VCaP (cell line): ENCODE measurements at regions not wholly inside any gene's neighbourhood (a gene's known extent, or its start where the extent isn't known, plus 50 kb on each side); places are given as distances from the start of the nearest gene placed in this dataset.

Experiments
- H3K27ac ChIP-seq: fragments of 450-650 bp; 2 replicates; pipeline ENCODE4 v1.5.1; 2017
- TF ChIP-seq, protein P1 (sequence below): fragments of 450-650 bp; conservative IDR thresholded peaks from 2 replicates; pipeline ENCODE4 v1.5.1; 2017; ENCODE audit warnings: mild to moderate bottlenecking, moderate library complexity

DNA sequence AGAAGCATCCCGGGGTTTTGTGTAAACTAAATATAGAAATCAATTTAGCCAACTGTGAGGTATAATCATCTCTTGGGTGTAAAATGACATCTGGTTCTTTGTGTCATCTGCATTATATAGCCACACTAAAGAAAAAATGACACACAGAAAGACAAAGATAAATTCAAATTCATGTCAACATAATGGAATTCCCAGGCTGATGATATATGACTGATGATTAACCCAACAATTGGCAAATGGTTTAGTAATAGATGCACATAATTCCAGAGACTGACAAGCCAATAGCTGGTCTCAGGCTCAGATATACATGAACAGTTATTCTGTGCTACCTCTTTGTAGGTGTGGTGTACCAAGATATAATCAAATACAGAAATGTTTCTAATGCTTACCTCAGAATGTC, 375.4 kb upstream of the PITX2 start:
- H3K27ac ChIP-seq = no peak overlapping the region
- TF ChIP-seq, protein P1, sequence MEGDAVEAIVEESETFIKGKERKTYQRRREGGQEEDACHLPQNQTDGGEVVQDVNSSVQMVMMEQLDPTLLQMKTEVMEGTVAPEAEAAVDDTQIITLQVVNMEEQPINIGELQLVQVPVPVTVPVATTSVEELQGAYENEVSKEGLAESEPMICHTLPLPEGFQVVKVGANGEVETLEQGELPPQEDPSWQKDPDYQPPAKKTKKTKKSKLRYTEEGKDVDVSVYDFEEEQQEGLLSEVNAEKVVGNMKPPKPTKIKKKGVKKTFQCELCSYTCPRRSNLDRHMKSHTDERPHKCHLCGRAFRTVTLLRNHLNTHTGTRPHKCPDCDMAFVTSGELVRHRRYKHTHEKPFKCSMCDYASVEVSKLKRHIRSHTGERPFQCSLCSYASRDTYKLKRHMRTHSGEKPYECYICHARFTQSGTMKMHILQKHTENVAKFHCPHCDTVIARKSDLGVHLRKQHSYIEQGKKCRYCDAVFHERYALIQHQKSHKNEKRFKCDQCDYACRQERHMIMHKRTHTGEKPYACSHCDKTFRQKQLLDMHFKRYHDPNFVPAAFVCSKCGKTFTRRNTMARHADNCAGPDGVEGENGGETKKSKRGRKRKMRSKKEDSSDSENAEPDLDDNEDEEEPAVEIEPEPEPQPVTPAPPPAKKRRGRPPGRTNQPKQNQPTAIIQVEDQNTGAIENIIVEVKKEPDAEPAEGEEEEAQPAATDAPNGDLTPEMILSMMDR = no peak

DNA sequence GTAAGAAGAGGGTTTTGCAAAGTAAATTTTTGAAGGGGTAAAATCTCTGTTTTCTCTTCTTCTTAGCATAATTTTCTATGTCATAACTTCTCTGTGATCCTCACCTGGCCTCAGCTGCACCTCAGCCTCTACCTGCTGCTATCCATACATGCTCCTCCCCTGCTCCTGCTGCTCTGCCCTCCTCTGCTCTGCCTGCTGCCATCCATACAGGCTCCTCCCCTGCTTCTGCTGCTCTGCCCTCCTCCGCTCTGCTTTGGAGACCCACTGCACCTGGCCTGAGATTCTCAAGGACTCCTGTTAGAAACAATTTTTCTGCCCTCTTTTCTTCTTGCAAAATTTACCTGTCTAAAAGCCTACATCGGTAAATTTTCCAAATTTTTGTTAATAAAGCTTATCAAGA, 388.6 kb upstream of the PITX2 start:
- TF ChIP-seq, protein P1 = no peak
- H3K27ac ChIP-seq = no peak overlapping the region

DNA sequence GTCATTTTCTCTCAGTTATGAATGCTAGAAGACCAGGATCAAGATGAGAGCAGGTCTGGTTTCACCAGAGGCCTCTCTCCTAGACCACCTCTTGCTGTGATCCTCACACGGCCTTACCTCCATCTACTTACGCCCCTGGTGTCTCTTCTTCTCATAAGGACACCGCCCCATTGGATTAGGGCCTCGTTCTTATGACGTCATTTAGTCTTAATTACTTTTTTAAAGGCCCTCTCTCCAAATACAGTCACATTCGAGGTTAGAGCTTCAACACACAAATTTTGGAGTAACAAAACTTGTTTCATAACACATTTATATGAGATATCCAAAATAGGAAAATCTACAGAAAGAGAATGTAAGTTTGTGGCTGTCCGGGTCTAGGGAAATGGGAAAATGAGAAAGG, 391.0 kb upstream of the PITX2 start:
- no peak overlapping the region for H3K27ac ChIP-seq
- TF ChIP-seq, protein P1 = no peak

DNA sequence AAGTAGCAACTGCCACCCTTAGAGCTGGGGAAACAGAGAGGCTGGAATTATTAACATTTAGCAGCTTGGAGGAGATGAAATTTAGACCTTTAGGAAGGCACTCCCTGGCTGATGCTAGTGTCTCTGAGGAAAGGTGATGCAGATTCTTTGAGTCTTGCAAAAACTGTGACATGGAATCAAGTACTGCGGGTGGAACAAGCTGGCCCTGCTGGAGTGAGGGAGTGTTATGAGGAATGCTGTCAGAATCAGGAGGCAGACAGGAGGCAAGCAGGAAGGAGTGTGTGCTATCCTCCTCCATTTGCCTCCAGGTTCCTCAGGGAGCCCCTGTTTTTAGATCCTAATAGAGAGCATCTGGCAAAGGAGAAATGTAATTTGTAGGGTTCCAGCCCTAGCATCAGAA, 391.7 kb upstream of the PITX2 start:
- TF ChIP-seq, protein P1 = no peak

DNA sequence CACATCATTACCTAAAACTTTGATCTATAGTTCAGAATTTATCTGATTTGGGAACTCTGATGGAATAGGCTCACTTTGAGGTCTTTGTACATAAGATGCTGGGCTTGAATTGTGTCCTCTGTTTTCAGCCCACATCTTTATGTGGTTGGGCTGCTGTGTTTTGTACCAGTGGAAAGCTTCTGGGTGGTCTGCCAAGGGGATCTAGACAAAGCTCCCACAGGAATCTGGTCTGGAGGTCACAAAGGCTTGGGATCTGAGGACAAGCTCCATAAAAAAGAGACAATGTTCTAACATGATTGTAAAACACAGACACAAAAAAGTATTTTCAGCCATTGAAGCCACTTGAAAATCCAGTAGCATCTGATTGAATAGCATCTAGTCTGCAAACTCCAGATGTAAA, 393.5 kb upstream of the PITX2 start:
- H3K27ac ChIP-seq = no peak overlapping the region
- TF ChIP-seq, protein P1 = no peak

More for the DNA sequence above, 391.7 kb upstream of the PITX2 start:
- H3K27ac ChIP-seq = no peak overlapping the region

DNA sequence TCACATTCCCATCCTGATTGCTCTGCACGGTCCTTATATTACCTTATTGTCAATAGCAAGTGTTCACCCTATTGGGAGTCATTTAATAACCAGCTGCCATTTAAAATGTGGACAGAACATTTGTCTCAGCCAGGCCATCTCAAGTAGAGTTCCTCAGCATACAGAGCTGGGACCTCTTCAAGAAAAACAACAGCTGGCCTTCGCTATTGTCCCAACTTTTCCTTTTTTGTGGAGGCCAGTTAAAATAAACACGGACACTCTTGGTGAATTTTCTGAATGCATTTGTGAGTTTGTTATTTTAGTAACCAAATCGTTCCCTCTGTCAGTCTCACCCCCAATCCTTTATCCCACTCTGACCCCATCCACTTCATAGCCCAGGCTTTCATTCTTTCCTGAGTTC, 395.3 kb upstream of the PITX2 start:
- TF ChIP-seq, protein P1 = no peak
- H3K27ac ChIP-seq = no peak overlapping the region

DNA sequence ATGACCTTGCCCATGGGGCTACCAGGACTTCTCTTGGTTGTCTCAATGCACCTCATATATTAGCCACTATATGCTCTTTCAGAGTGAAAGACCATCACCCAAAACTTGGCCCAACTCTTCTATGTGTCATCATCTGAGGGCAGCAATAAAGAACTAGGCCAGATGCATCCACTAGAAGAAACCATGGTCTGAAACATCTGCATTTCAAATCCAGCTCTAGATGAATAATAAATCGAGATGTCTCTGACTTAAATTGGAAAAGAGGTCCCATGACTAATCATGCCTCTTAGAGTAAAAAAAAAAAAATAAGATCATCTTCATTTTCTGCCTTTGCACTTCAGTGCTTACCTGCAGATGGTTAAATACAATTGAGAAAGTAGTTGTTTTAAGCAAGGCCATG, 397.6 kb upstream of the PITX2 start:
- H3K27ac ChIP-seq = no peak overlapping the region
- TF ChIP-seq, protein P1 = no peak

DNA sequence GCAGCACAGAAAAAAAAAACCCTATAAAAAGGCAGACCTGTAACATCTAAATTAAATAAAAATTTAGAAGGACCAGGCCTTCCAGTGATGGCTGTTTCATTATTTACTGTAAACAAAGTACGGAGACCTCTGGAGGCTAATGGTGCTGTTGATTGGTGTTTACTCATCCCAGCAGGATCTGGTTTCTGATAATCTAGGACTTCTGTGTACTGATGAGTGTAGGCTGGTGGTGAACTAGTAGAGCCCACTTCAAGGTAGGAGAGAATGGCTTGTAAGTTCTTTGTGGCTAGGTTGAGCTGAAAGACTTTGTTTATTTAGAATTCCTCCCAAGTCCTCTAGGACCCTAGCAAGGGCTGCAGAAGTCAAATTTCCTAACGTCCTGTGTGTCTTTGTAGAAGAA, 398.1 kb upstream of the PITX2 start:
- TF ChIP-seq, protein P1 = no peak
- no peak overlapping the region for H3K27ac ChIP-seq
